ENCODE measurements at regions not wholly inside any gene's neighbourhood (a gene's known extent, or its start where the extent isn't known, plus 50 kb on each side); places are given as distances from the start of the nearest gene placed in this dataset.

- WGBS, 2 donors, result 70 to 79% methylated on average over 10 of the region's 10 CpGs
- Histone ChIP-seq H3K27me3 (peaks cover 0 to 20% (median 0%) of the 10 kb centered on the region in 7 donors), H3K36me3 (no peaks in the 10 kb centered on the region), H3K9me3 (no peaks in the 10 kb centered on the region), H3K4me1 (peaks cover 0 to 14% (median 4%) of the 10 kb centered on the region in 9 donors), H3K4me3 (no peak overlapping the region), H3K27ac (no peak overlapping the region)
- ATAC-seq (no peak), DNase-seq (no peak)
- intact Hi-C loops (cut with DNase I), result no loop called here
- TF ChIP-seq CTCF (IDR thresholded peaks at IDR 0.05), result no peak
These were observed 81.3 kb upstream of the UNC5B start for GRCh38 chr10:71131096-71131495.

DNA sequence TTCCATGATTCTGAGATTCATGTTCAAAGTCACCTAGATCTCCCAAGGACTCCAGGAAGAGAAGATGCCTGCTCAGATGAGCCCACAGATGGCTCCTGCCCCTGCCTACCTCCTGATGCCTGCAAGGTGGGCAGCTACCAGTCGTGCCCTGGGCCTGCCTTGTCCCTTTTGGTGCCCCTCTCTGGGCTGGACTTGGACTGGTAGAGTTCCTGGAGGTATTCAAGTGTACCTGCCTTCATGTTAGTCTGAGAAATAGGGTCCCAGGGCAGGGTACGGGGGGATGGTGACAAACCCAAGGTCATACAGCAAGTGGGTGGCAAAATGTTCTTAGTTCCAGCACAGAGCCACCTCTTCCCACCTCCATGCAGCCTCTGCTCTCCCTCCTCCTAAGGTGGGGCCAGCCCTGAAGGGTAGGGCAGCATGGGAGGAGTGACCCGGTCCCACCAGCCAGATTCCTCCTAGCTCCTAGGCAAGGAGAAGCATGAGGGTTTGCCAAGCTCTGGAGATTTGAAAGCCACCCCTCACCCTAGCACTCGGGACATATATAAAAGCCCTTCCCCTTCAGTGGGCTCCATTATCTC, 80.8 kb upstream of the UNC5B start:
- Histone ChIP-seq H3K36me3 (no peaks in the 10 kb centered on the region), H3K4me1 (peaks cover 0 to 14% (median 4%) of the 10 kb centered on the region in 9 donors), H3K27ac (no peak overlapping the region), H3K27me3 (peaks cover 0 to 25% (median 0%) of the 10 kb centered on the region in 7 donors), H3K9me3 (no peaks in the 10 kb centered on the region), H3K4me3 (no peak overlapping the region)
- no peak for DNase-seq
- ATAC-seq, result no peak
- intact Hi-C loops (cut with DNase I), result no loop called here
- 90 to 96% methylated on average over 4 of the region's 4 CpGs for WGBS, 2 donors
- no peak for TF ChIP-seq CTCF (IDR thresholded peaks at IDR 0.05)

DNA sequence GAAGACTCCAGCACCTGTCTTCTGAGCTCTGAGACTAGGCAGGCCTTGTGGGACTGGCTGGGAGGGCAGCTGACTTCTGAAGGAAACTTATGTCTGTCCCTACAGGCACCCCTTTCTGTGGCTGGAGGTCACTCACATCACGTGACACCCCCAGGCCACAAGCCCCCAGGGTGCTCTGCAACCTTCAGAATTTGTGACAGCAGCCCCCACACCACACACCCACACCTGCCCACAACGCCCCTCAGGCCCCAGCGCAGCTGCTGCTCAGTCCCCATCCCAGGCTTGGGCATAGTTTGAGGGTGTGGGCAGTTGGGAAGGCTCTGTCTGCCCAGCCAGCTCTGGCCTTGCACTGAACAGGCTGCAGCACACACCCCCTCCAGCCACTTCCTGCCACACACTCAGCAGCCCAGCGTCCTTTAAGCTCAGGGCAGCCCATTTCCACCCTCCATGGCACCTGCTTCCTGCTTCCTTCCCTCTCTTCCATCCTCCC, 80.0 kb upstream of the UNC5B start:
- Histone ChIP-seq H3K36me3 (no peaks in the 10 kb centered on the region), H3K9me3 (no peaks in the 10 kb centered on the region), H3K4me1 (peaks cover 0 to 14% (median 4%) of the 10 kb centered on the region in 9 donors), H3K4me3 (no peak overlapping the region), H3K27me3 (peaks cover 0 to 28% (median 0%) of the 10 kb centered on the region in 7 donors), H3K27ac (no peak overlapping the region)
- ATAC-seq (no peak), DNase-seq (no peak)
- intact Hi-C loops (cut with DNase I), result no loop called here
- TF ChIP-seq CTCF (IDR thresholded peaks at IDR 0.05), result no peak
- 60 to 75% methylated on average over 4 of the region's 4 CpGs for WGBS, 2 donors

DNA sequence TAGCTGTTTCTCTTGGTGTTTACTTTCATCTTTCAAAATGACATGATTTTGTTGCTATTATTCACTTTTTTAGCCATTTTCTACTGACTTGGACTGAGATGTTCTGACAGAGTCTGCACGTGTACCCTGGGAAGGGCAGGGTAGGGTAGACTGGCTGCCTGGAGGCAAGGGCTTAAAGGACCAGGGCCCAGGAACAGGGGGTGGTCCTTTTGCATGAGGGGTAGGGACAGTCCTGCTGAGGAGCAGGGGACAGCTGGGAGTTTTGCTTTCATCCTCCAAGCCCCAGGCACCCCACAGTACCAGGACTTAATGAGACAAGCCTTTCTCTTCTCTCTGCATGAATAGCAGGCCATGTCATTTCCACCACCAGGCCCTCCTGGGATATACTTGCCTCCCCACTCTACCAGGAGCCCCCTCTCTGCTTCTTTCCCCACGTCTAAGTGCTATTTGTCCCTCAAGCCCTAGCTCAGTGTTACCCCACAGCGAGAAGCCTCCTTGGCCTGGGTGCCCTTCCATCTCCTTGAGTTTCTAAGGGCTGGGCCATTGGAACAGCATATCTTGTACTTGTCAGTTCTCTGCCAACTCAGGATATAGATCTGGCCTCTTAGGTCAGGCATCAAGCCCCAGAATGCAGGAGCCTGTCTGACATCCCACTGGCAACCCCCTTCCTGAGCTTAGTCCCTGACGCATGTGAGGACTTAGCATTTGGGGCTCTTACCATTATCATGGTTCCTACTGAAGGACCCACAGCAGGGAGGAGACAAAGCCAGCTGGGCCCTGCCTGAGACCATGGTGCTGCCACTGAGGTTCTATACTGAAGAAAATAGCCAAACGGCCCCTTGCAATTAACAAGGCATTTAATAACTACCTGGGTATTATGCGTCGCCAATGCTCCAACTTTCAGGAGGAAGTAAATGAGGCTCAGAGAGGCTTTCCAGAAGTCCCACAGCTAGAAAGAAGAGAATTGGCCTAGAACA, 78.4 kb upstream of the UNC5B start:
- no peak for TF ChIP-seq CTCF (IDR thresholded peaks at IDR 0.05)
- intact Hi-C loops (cut with DNase I), result no loop called here
- 92 to 94% methylated on average over 7 of the region's 7 CpGs for WGBS, 2 donors
- Histone ChIP-seq H3K27me3 (peaks cover 0 to 28% (median 0%) of the 10 kb centered on the region in 7 donors), H3K27ac (no peak overlapping the region), H3K36me3 (no peaks in the 10 kb centered on the region), H3K4me1 (peaks cover 0 to 5% (median 0%) of the 10 kb centered on the region in 9 donors), H3K9me3 (no peaks in the 10 kb centered on the region), H3K4me3 (no peak overlapping the region)
- no peak for DNase-seq
- ATAC-seq, result no peak

All from heart right ventricle (tissue), 16 donors.